ENCODE measurements at regions not wholly inside any gene's neighbourhood (a gene's known extent, or its start where the extent isn't known, plus 50 kb on each side); places are given as distances from the start of the nearest gene placed in this dataset.

GRCh38 chr11:80720295-80720694 is 1279.5 kb upstream of the TENM4 start:
- Histone ChIP-seq H3K27ac (no peak overlapping the region), H3K9me3 (no peaks in the 10 kb centered on the region), H3K4me3 (no peak overlapping the region), H3K27me3 (no peaks in the 10 kb centered on the region), H3K36me3 (no peaks in the 10 kb centered on the region), H3K4me1 (ENCODE audit: insufficient read depth) (no peaks in the 10 kb centered on the region)
- 63 to 70% (median 65%) methylated on average over 4 of the region's 4 CpGs for WGBS, 3 donors
- no peak for TF ChIP-seq POLR2A (IDR thresholded peaks at IDR 0.05)
- no peak for TF ChIP-seq EP300 (IDR thresholded peaks at IDR 0.05)
- no peak for TF ChIP-seq CTCF (IDR thresholded peaks at IDR 0.05)
- intact Hi-C loops (cut with DNase I) = no loop called here
- no peak for DNase-seq

- TF ChIP-seq POLR2A (IDR thresholded peaks at IDR 0.05) = no peak
- TF ChIP-seq EP300 (IDR thresholded peaks at IDR 0.05) = no peak
- no peak for TF ChIP-seq CTCF (IDR thresholded peaks at IDR 0.05)
- intact Hi-C loops (cut with DNase I) = no loop called here
Measured at GRCh38 chr11:80719292-80719646, 1278.4 kb upstream of the TENM4 start.

GRCh38 chr11:80718611-80719291 is 1277.9 kb upstream of the TENM4 start:
- Histone ChIP-seq H3K4me1 (ENCODE audit: insufficient read depth) (no peaks in the 10 kb centered on the region), H3K27ac (no peak overlapping the region), H3K27me3 (no peaks in the 10 kb centered on the region), H3K36me3 (no peaks in the 10 kb centered on the region), H3K4me3 (no peak overlapping the region), H3K9me3 (no peaks in the 10 kb centered on the region)
- TF ChIP-seq CTCF (IDR thresholded peaks at IDR 0.05) (no peak), EP300 (IDR thresholded peaks at IDR 0.05) (no peak), POLR2A (IDR thresholded peaks at IDR 0.05) (no peak)
- intact Hi-C loops (cut with DNase I) = no loop called here
- no peak for DNase-seq
- 49 to 73% (median 61%) methylated on average over 2 of the region's 2 CpGs for WGBS, 3 donors

More at GRCh38 chr11:80719292-80719646, 1278.4 kb upstream of the TENM4 start:
- DNase-seq = no peak
- Histone ChIP-seq H3K4me1 (ENCODE audit: insufficient read depth) (no peaks in the 10 kb centered on the region), H3K36me3 (no peaks in the 10 kb centered on the region), H3K9me3 (no peaks in the 10 kb centered on the region), H3K27ac (no peak overlapping the region), H3K4me3 (no peak overlapping the region), H3K27me3 (no peaks in the 10 kb centered on the region)

- H3K27me3 ChIP-seq = no peaks in the 10 kb centered on the region
- DNase-seq = no peak
- H3K9me3 ChIP-seq = no peaks in the 10 kb centered on the region
- H3K27ac ChIP-seq = no peak overlapping the region
- 69 to 75% (median 70%) methylated on average over 2 of the region's 2 CpGs for WGBS, 3 donors
- intact Hi-C loops (cut with DNase I) = no loop called here
- no peaks in the 10 kb centered on the region for H3K4me1 ChIP-seq (ENCODE audit: insufficient read depth)
- no peak overlapping the region for H3K4me3 ChIP-seq
- H3K36me3 ChIP-seq = no peaks in the 10 kb centered on the region
- TF ChIP-seq POLR2A (IDR thresholded peaks at IDR 0.05) (no peak), CTCF (IDR thresholded peaks at IDR 0.05) (no peak), EP300 (IDR thresholded peaks at IDR 0.05) (no peak)
Measured at GRCh38 chr11:80702264-80702663, 1261.4 kb upstream of the TENM4 start.
